HCT116 (cell line): ENCODE measurements at regions not wholly inside any gene's neighbourhood (a gene's known extent, or its start where the extent isn't known, plus 50 kb on each side); places are given as distances from the start of the nearest gene placed in this dataset.

Experiments used
- ATAC-seq: fragments of 200-7000 bp; cut with Tn5 transposase; 2 replicates; pipeline ENCODE4 v1.9.1; 2020; ENCODE audit warnings: mild to moderate bottlenecking, moderate library complexity
- BruUV-seq: library from RNA; stranded (reverse); fragments of 400-500 nt; replicated peaks from 2 replicates; lab custom pipeline; 2021; lab: Mats Ljungman, UMichigan
- CTCF ChIA-PET: fragments of 300-600 bp; sonication (Branson Sonifier 250); formaldehyde crosslinking; loops from one replicate; lab custom pipeline; 2021; ENCODE audit warnings: antibody characterized with exemption; lab: Charles Lee
- POLR2A ChIA-PET: fragments of 300-600, 350-600 bp; sonication (Branson Sonifier 250); formaldehyde crosslinking; loops from one replicate; lab custom pipeline; 2021; ENCODE audit warnings: antibody characterized with exemption; lab: Charles Lee
- RAD21 ChIA-PET, 2 experiments: fragments of 300-600 bp; sonication (Branson Sonifier 250); formaldehyde crosslinking; loops; one replicate each; lab custom pipeline; 2023; ENCODE audit warnings: low total read pairs in 2 of 2; ENCODE audit not compliant: uncharacterized antibody in 2 of 2, unreplicated experiment in 2 of 2, low non-redundant PET in 1 of 2; lab: Charles Lee
- DNase-seq: peaks from one replicate; pipeline ENCODE4 v3.0.0-alpha.2; 2010; ENCODE audit warnings: low read depth, low spot score
- H2AFZ ChIP-seq: fragments of 200-600 bp; shearing (Covaris generic), sonication (generic); 2 replicates; pipeline ENCODE4 v1.6.1; 2017; ENCODE audit warnings: low read depth, mixed run types, mixed read lengths, antibody characterized with exemption, low read length; ENCODE audit not compliant: poor library complexity, severe bottlenecking
- H3K27ac ChIP-seq: 2 replicates; pipeline ENCODE4 v1.5.1; 2012; ENCODE audit warnings: low read depth, low read length
- H3K27me3 ChIP-seq: fragments of 200-600 bp; sonication (generic); 2 replicates; pipeline ENCODE4 v1.6.1; 2016; ENCODE audit warnings: mixed run types, low read length, mixed read lengths; ENCODE audit not compliant: insufficient read depth
- H3K36me3 ChIP-seq, 2 experiments: fragments of 200-500 bp in 1 of 2; fragments of 200-600 bp in 1 of 2; sonication (Bioruptor generic) in 1 of 2; sonication (generic) in 1 of 2; 2 replicates each; pipeline versions ENCODE4 v1.5.1 to v1.6.1; 2014 to 2016; ENCODE audit warnings: low read length in 2 of 2, inconsistent platforms in 1 of 2, mixed read lengths in 1 of 2, mixed run types in 1 of 2; ENCODE audit not compliant: insufficient read depth in 2 of 2, control insufficient read depth in 1 of 2
- H3K4me1 ChIP-seq, 2 experiments: fragments of 200-600 bp in 1 of 2; sonication (generic) in 1 of 2; 2 replicates each; pipeline versions ENCODE4 v1.5.1 to v1.6.1; 2012 to 2017; ENCODE audit warnings: low read length in 2 of 2, inconsistent platforms in 1 of 2, mild to moderate bottlenecking in 1 of 2, mixed read lengths in 1 of 2, mixed run types in 1 of 2, moderate library complexity in 1 of 2; ENCODE audit not compliant: insufficient read depth in 2 of 2, control insufficient read depth in 1 of 2
- H3K4me2 ChIP-seq: fragments of 200-600 bp; sonication (generic); 2 replicates; pipeline ENCODE4 v1.6.1; 2017; ENCODE audit warnings: mixed run types, low read length, mixed read lengths
- H3K4me3 ChIP-seq, 2 experiments: fragments of 200-600 bp in 1 of 2; sonication (generic) in 1 of 2; replicated peaks in 1 of 2; 2 replicates each; pipeline ENCODE4 v1.5.1; 2011 to 2016; ENCODE audit warnings: low read length in 2 of 2, control low read depth in 1 of 2, low read depth in 1 of 2, mild to moderate bottlenecking in 1 of 2, mixed read lengths in 1 of 2, mixed run types in 1 of 2
- H3K79me2 ChIP-seq: fragments of 200-600 bp; sonication (generic); 2 replicates; pipeline ENCODE4 v1.6.1; 2017; ENCODE audit warnings: mild to moderate bottlenecking, mixed run types, low read length, moderate library complexity, mixed read lengths; ENCODE audit not compliant: insufficient read depth
- H3K9ac ChIP-seq: fragments of 200-600 bp; sonication (generic); 2 replicates; pipeline ENCODE4 v1.6.1; 2016; ENCODE audit warnings: low read length, mixed read lengths
- H3K9me2 ChIP-seq: fragments of 200-600 bp; sonication (generic), shearing (Covaris generic); 2 replicates; pipeline ENCODE4 v1.6.1; 2017; ENCODE audit warnings: mixed run types, mild to moderate bottlenecking, moderate library complexity; ENCODE audit not compliant: insufficient read depth
- H3K9me3 ChIP-seq, 2 experiments: fragments of 200-500 bp in 1 of 2; fragments of 200-600 bp in 1 of 2; sonication (Bioruptor generic) in 1 of 2; sonication (generic) in 1 of 2; 2 replicates each; pipeline ENCODE4 v1.6.1; 2014 to 2017; ENCODE audit warnings: low read length in 2 of 2, mixed read lengths in 2 of 2, inconsistent platforms in 1 of 2, low read depth in 1 of 2, mild to moderate bottlenecking in 1 of 2, mixed run types in 1 of 2, moderate library complexity in 1 of 2; ENCODE audit not compliant: control insufficient read depth in 1 of 2, insufficient read depth in 1 of 2
- H4K20me1 ChIP-seq: fragments of 200-600 bp; sonication (generic), shearing (Covaris generic); 2 replicates; pipeline ENCODE4 v1.6.1; 2017; ENCODE audit warnings: mixed run types, mild to moderate bottlenecking, moderate library complexity; ENCODE audit not compliant: insufficient read depth
- CBX3 ChIP-seq: IDR thresholded peaks from 2 replicates; pipeline ENCODE4 v1.6.1; 2012; ENCODE audit warnings: low read depth
- CEBPB ChIP-seq: IDR thresholded peaks from 2 replicates; pipeline ENCODE4 v1.6.1; 2012; ENCODE audit warnings: low read depth
- JUND ChIP-seq: IDR thresholded peaks from 2 replicates; pipeline ENCODE4 v1.6.1; 2012
- POLR2AphosphoS5 ChIP-seq: IDR thresholded peaks from 2 replicates; pipeline ENCODE4 v1.6.1; 2011; ENCODE audit warnings: mild to moderate bottlenecking, low read depth, low read length, moderate library complexity
- SIN3A ChIP-seq: IDR thresholded peaks from 2 replicates; pipeline ENCODE4 v1.6.1; 2012; ENCODE audit warnings: low read depth
- SRF ChIP-seq: IDR thresholded peaks from 2 replicates; pipeline ENCODE4 v1.6.1; 2012; ENCODE audit warnings: low read depth
- TCF7L2 ChIP-seq: IDR thresholded peaks from 2 replicates; pipeline ENCODE4 v1.7.0; 2011; ENCODE audit warnings: borderline replicate concordance, inconsistent platforms; ENCODE audit not compliant: insufficient read depth, insufficient read length; ENCODE audit errors: extremely low read depth
- YY1 ChIP-seq: IDR thresholded peaks from 2 replicates; pipeline ENCODE4 v1.6.1; 2011; ENCODE audit warnings: low read length, low read depth, moderate library complexity, mild to moderate bottlenecking; ENCODE audit not compliant: insufficient replicate concordance; ENCODE audit errors: extremely low read depth
- ZFX ChIP-seq: fragments of 450-650 bp; IDR thresholded peaks from 2 replicates; pipeline ENCODE4 v1.6.1; 2017
- ZNF274 ChIP-seq: fragments of 200-500 bp; sonication (Bioruptor generic); IDR thresholded peaks from 2 replicates; pipeline ENCODE4 v1.6.1; 2014; ENCODE audit warnings: mild to moderate bottlenecking, low read depth, low read length, inconsistent platforms
- intact Hi-C: fragments of 100-400 bp; cut with micrococcal nuclease; formaldehyde crosslinking; loops from 2 replicates; pipeline ENCODE4 v1.10.0; 2022
- TF ChIP-seq, protein P1 (sequence below): IDR thresholded peaks from 2 replicates; pipeline ENCODE4 v1.6.1; 2012; ENCODE audit warnings: low read depth
- TF ChIP-seq, protein P2 (sequence below), 3 experiments: fragments of 200-600 bp in 1 of 3; sonication (generic) in 1 of 3; IDR thresholded peaks in 2 of 3; conservative IDR thresholded peaks in 1 of 3; 2 replicates each; pipeline ENCODE4 v1.5.1; 2012 to 2017; ENCODE audit warnings: low read depth in 2 of 3, low read length in 2 of 3, antibody characterized with exemption in 1 of 3, borderline replicate concordance in 1 of 3, control low read depth in 1 of 3, mild to moderate bottlenecking in 1 of 3, mixed read lengths in 1 of 3, mixed run types in 1 of 3, moderate library complexity in 1 of 3; ENCODE audit not compliant: insufficient read depth in 1 of 3

DNA sequence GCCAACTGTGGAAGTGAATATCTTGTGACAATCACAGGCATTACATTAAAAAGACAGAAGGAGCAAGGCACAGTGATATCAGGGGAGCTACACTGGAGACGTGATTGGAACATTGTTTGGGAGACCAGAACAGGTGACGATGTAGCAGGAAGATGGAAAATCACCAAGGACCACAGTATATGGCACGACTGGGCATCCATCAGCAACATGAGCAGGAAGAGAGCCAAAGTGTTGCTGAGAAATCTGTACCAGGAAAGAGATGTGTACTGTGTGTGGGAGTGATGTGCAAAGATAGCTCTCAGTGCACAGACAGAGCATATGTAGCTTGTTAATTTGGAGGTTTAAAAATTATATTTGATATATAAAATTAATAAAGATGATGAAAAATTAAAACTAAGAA lies 790.6 kb upstream of the ADGRL2 start:
- no peaks in the 10 kb centered on the region for H4K20me1 ChIP-seq
- no TSS peak for BruUV-seq
- intact Hi-C loops: no loop called here
- DNase-seq: no peak
- no peaks in the 10 kb centered on the region for H3K36me3 ChIP-seq
- CTCF ChIA-PET: no interaction called here
- no peak overlapping the region for H3K9ac ChIP-seq
- RAD21 ChIA-PET: no interaction called here
- no peak overlapping the region for H2AFZ ChIP-seq
- H3K4me3 ChIP-seq: no peak overlapping the region
- no peaks in the 10 kb centered on the region for H3K4me1 ChIP-seq
- H3K9me3 ChIP-seq: no peaks in the 10 kb centered on the region
- no peak for ATAC-seq
- no peak overlapping the region for H3K4me2 ChIP-seq
- H3K9me2 ChIP-seq: no peaks in the 10 kb centered on the region
- POLR2A ChIA-PET: no interaction called here
- no peaks in the 10 kb centered on the region for H3K79me2 ChIP-seq
- TF ChIP-seq JUND (no peak), CBX3 (no peak), TCF7L2 (no peak)
- H3K27me3 ChIP-seq: no peaks in the 10 kb centered on the region
- no peak overlapping the region for H3K27ac ChIP-seq

DNA sequence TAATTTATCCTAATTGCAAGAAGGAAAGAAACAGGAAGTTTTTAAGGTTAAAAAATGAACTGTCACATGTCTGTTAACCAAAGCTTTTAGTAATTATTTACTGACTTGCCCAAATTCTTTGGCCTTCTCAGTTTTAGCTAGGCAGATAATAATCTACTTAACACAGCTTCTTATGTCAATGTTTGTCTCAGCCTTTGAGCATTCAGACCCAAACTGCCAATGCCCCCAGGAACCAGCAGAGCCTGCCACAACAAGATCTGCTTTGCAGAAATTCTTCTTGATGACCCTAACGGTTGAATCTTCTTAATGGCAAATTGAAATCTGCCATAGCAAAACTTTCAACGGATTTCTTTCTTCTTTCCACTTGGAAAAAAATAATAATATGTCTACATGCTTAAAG lies 792.4 kb upstream of the ADGRL2 start:
- Histone ChIP-seq H3K27me3 (no peaks in the 10 kb centered on the region), H3K79me2 (no peaks in the 10 kb centered on the region), H3K9me2 (no peaks in the 10 kb centered on the region), H3K9ac (no peak overlapping the region), H3K4me3 (no peak overlapping the region), H3K9me3 (no peaks in the 10 kb centered on the region), H2AFZ (no peak overlapping the region), H3K4me2 (no peak overlapping the region), H4K20me1 (no peaks in the 10 kb centered on the region), H3K27ac (no peak overlapping the region), H3K4me1 (no peaks in the 10 kb centered on the region), H3K36me3 (no peaks in the 10 kb centered on the region)
- CTCF ChIA-PET: no interaction called here
- no TSS peak for BruUV-seq
- ATAC-seq (no peak), DNase-seq (no peak)
- TF ChIP-seq, protein P1, sequence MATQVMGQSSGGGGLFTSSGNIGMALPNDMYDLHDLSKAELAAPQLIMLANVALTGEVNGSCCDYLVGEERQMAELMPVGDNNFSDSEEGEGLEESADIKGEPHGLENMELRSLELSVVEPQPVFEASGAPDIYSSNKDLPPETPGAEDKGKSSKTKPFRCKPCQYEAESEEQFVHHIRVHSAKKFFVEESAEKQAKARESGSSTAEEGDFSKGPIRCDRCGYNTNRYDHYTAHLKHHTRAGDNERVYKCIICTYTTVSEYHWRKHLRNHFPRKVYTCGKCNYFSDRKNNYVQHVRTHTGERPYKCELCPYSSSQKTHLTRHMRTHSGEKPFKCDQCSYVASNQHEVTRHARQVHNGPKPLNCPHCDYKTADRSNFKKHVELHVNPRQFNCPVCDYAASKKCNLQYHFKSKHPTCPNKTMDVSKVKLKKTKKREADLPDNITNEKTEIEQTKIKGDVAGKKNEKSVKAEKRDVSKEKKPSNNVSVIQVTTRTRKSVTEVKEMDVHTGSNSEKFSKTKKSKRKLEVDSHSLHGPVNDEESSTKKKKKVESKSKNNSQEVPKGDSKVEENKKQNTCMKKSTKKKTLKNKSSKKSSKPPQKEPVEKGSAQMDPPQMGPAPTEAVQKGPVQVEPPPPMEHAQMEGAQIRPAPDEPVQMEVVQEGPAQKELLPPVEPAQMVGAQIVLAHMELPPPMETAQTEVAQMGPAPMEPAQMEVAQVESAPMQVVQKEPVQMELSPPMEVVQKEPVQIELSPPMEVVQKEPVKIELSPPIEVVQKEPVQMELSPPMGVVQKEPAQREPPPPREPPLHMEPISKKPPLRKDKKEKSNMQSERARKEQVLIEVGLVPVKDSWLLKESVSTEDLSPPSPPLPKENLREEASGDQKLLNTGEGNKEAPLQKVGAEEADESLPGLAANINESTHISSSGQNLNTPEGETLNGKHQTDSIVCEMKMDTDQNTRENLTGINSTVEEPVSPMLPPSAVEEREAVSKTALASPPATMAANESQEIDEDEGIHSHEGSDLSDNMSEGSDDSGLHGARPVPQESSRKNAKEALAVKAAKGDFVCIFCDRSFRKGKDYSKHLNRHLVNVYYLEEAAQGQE: no peak
- TF ChIP-seq CEBPB (no peak), JUND (no peak), ZFX (no peak), POLR2AphosphoS5 (no peak), SIN3A (no peak), SRF (no peak), YY1 (no peak), CBX3 (no peak), ZNF274 (no peak)
- TF ChIP-seq, protein P2, sequence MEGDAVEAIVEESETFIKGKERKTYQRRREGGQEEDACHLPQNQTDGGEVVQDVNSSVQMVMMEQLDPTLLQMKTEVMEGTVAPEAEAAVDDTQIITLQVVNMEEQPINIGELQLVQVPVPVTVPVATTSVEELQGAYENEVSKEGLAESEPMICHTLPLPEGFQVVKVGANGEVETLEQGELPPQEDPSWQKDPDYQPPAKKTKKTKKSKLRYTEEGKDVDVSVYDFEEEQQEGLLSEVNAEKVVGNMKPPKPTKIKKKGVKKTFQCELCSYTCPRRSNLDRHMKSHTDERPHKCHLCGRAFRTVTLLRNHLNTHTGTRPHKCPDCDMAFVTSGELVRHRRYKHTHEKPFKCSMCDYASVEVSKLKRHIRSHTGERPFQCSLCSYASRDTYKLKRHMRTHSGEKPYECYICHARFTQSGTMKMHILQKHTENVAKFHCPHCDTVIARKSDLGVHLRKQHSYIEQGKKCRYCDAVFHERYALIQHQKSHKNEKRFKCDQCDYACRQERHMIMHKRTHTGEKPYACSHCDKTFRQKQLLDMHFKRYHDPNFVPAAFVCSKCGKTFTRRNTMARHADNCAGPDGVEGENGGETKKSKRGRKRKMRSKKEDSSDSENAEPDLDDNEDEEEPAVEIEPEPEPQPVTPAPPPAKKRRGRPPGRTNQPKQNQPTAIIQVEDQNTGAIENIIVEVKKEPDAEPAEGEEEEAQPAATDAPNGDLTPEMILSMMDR (IDR thresholded peaks at IDR 0.05 in 2 of 3, conservative IDR thresholded peaks at IDR 0.05 in 1 of 3; ENCODE audit: borderline replicate concordance in 1 of 3, insufficient read depth in 1 of 3, low read depth in 2 of 3, low read length in 2 of 3): no peak
- intact Hi-C loops: no loop called here
- RAD21 ChIA-PET: no interaction called here
- POLR2A ChIA-PET: no interaction called here
